HG03460 (cell line): ENCODE measurements at regions not wholly inside any gene's neighbourhood (a gene's known extent, or its start where the extent isn't known, plus 50 kb on each side); places are given as distances from the start of the nearest gene placed in this dataset.

Source experiments
- ATAC-seq: cut with Tn5 transposase; IDR thresholded peaks from one replicate; pipeline ENCODE4 v1.9.1; 2021; ENCODE audit not compliant: unreplicated experiment

DNA sequence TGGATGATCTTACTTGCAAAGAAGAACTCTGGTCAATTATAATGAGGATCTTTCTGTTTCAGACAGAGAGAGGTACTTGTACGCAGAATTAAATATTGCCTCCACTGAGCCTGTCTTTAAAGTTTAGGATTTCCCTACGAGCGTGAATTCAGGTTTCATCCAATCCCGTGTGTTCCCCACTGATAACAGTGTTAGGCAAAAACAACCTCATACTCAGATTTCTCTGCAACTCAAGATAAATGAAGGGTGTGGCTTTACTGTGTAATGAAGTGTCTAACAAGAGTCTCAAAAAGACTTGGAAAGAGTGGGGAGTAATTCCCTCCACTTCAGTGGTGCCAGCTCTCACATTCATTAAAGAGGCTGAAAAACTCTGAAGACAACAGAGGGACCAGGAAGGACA lies 53.2 kb upstream of the ACO1 start:
- ATAC-seq = no peak

DNA sequence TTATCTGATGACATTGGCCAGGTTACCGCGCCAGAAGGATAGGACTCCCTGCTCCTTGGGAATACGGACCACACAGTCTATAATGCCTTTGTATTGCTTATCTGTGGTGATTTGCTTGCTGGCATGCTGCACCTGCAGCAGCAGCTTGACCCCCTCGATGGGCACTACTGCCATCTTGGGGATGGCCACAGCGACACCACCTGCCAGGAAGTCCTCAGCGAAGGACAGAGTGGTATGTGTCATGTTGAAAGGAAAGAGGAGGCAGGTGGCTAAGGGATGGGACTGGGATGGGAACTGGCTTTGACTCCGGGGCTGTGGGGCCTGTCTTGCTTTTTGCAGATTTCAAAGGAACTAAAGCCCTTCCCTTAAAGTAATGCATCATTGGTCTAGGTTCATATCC lies 50.3 kb upstream of the ACO1 start:
- no peak for ATAC-seq
